Liver (tissue), 3 donors: ENCODE measurements at regions not wholly inside any gene's neighbourhood (a gene's known extent, or its start where the extent isn't known, plus 50 kb on each side); places are given as distances from the start of the nearest gene placed in this dataset.

Experiments
- ATF3 ChIP-seq: IDR thresholded peaks from 2 replicates; pipeline ENCODE4 v1.6.1; 2016; ENCODE audit warnings: antibody characterized with exemption
- JUND ChIP-seq, 2 donors: IDR thresholded peaks; 2 replicates each; pipeline ENCODE4 v1.6.1; 2016; ENCODE audit warnings: antibody characterized with exemption in 2 of 2
- TF ChIP-seq, protein P1 (sequence below): fragments of 150-350 bp; IDR thresholded peaks from 2 replicates; pipeline ENCODE4 v1.5.1; 2017; ENCODE audit warnings: improper control_type of control experiment, low read depth, low read length; ENCODE audit not compliant: missing input control
- donor health status: healthy.
- donor health status: healthy.

- TF ChIP-seq, protein P1, sequence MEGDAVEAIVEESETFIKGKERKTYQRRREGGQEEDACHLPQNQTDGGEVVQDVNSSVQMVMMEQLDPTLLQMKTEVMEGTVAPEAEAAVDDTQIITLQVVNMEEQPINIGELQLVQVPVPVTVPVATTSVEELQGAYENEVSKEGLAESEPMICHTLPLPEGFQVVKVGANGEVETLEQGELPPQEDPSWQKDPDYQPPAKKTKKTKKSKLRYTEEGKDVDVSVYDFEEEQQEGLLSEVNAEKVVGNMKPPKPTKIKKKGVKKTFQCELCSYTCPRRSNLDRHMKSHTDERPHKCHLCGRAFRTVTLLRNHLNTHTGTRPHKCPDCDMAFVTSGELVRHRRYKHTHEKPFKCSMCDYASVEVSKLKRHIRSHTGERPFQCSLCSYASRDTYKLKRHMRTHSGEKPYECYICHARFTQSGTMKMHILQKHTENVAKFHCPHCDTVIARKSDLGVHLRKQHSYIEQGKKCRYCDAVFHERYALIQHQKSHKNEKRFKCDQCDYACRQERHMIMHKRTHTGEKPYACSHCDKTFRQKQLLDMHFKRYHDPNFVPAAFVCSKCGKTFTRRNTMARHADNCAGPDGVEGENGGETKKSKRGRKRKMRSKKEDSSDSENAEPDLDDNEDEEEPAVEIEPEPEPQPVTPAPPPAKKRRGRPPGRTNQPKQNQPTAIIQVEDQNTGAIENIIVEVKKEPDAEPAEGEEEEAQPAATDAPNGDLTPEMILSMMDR: no peak
- TF ChIP-seq ATF3 (no peak), JUND (IDR thresholded peaks at IDR 0.05) (no peak)
Observed at GRCh38 chr15:70475407-70475781, 288.0 kb downstream of the UACA start.
